Stimulated activated CD4-positive, alpha-beta T cell treated with anti-CD3 and anti-CD28 coated beads, Interleukin-15, amount 100 ng/mL, for 24 hours (primary cell): ENCODE measurements at regions not wholly inside any gene's neighbourhood (a gene's known extent, or its start where the extent isn't known, plus 50 kb on each side); places are given as distances from the start of the nearest gene placed in this dataset.

Experiments
- DNase-seq: peaks from one replicate; pipeline ENCODE4 v3.0.0-alpha.2; 2020

GRCh38 chr9:107971241-107971640 lies 481.7 kb upstream of the KLF4 start:
- DNase-seq: no peak

DNA sequence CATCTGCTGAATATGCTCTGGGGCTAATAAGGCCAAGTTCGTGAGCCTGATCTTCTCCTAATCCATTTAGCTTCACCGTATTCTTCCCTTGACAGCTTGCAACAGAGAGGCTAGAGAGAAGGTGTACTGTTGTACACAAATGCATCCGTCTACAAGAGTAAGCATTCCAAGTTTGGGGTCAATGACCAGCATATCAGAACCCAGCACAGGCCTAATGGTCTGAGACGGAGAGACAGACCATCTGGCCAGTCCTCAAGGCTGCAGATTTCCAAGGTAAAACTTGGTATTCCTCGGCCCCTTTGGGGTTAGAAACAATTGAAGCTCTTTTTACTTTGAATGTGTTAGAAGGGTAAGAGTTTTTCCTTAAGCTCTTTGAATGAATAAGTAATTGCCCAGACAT lies 481.2 kb upstream of the KLF4 start:
- DNase-seq: no peak

DNA sequence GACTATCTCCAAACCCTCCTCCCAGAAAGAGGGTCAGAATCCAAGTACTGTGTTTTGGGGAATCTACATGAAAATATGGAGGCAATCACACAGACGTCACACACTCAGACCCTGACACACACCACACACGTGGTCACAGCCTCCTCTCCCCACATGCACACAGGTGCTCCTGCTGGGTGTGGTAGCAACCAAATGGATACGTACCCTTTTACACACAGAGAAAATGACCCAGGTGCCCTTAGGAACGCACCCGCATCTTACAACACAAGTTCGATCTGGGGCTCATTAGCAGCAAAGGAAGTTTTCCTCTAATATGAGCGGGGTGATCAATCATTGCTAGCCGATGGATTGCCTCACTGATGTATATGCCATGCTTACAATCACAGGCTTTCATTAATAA lies 480.2 kb upstream of the KLF4 start:
- no peak for DNase-seq

DNA sequence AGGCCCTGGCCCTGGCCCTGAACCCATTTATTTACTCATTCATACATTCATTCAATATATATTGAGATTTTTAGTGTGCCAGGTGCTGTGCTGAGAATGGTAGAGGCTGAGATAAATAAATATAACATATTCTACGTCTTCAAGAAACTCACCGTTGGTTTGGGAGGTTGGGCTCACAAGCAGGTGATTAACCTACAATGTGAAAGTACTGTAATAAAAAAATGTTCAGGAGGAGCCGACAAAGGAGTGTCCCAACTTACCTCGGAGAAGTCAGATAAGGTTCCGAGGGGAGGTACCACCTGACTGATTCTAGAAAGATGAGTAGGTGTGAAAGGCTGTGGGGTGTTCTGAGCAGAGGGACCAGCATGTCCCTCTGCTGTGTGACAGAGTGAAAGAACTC lies 479.6 kb upstream of the KLF4 start:
- no peak for DNase-seq

GRCh38 chr9:107963246-107963645 lies 473.7 kb upstream of the KLF4 start:
- DNase-seq: no peak

GRCh38 chr9:107960916-107961315 lies 471.3 kb upstream of the KLF4 start:
- no peak for DNase-seq

- DNase-seq: no peak
Measured at GRCh38 chr9:107954312-107954711, 464.7 kb upstream of the KLF4 start.

GRCh38 chr9:107953556-107954125 lies 464.1 kb upstream of the KLF4 start:
- no peak for DNase-seq

GRCh38 chr9:107952773-107953172 lies 463.2 kb upstream of the KLF4 start:
- DNase-seq: no peak

- no peak for DNase-seq
Measured at GRCh38 chr9:107951511-107951910, 461.9 kb upstream of the KLF4 start.

- DNase-seq: no peak
Measured at GRCh38 chr9:107949061-107949460, 459.5 kb upstream of the KLF4 start.

- DNase-seq: no peak
Measured at GRCh38 chr9:107948601-107949000, 459.0 kb upstream of the KLF4 start.

- DNase-seq: no peak
Measured at GRCh38 chr9:107948086-107948485, 458.5 kb upstream of the KLF4 start.

DNA sequence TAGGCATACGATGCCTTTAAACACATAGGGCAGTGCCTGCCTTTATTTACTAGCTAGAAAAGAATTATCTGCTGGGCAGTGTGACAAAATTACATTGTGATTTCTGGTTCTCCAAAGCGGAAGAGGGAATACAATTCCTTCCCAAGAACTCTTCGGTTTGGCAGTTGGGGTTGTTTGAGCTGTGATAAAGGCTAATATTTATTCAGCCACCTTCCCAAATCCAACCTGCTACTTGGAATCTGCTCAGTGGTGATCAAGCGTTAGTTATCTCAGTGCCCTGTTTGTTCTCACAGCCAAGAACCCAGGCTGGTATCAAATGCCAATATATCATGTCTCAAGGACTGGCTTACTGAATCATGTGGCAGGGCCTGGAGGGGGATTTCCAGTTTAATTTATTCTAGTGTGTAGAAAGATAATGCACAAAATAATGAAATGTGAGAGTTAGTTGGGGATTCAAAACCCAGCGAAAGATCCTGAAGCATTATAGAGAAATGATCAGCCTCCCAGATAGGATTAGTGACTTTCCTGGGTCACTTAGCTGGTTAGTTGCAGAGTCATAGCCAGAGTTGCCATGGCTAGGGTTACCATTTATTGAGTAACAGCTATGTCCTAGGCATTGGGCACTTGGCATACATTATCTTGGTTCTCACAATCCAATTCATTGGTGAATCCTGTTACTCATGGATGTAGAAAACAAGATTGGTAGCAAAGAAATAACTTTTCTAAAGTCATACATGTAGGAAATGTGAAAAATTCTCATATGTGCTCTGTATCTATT lies 457.0 kb upstream of the KLF4 start:
- DNase-seq: no peak

GRCh38 chr9:107945961-107946360 lies 456.4 kb upstream of the KLF4 start:
- DNase-seq: no peak

DNA sequence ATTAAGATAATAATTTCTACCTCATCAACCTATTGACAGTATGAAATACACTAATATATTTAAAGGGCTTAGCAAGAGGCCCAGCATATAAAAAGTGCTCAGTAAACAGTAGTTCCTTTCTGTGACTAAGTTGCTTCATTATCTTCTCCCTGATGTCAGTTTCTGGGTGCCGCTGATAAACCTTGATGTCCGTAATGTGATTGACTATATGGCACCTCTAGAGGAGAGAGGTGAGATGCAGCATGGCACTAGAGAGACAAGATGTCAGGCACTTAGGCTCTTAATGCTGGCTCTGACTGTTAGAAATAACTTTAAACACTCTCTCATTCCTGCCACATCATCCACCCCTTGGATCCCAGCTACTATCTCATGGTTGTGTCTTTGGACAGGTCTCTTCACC lies 455.9 kb upstream of the KLF4 start:
- DNase-seq: no peak

DNA sequence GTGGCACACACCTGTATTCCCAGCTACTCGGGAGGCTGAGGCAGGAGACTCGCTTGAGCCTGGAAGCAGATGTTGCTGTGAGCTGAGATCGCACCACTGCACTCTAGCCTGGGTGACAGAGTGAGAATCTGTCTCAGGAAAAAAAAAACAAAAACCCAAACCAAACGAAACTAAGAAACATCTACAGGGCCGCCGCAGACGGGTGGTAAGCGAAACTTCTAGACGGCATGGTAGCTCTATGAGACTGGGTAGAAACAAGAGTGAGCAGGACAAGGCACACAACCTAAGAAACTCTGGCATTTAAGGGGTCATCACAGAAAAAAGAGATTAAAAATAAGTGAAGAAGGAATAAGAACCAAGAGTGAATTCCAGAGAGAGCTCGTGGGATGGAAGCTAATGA lies 454.8 kb upstream of the KLF4 start:
- no peak for DNase-seq

GRCh38 chr9:107943901-107944300 lies 454.3 kb upstream of the KLF4 start:
- no peak for DNase-seq

GRCh38 chr9:107942856-107943255 lies 453.3 kb upstream of the KLF4 start:
- no peak for DNase-seq

DNA sequence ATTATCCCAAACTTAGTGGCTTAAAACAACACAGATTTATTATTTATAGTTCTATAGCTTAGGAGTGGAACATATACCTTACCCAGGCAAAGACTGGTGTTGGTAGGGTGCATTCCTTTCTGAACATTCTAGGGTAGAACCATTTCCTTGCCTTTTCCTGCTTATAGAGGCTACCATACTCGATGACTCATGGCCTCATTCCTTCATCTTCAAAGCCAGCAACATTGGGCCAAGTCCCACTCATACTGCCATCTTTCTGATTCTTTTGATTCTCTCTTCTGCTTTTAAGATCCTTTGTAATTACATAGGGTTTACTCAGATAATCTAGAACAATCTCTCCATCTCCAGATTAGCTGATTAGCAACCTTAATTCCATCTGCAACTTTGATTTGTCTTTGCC lies 452.7 kb upstream of the KLF4 start:
- no peak for DNase-seq

DNA sequence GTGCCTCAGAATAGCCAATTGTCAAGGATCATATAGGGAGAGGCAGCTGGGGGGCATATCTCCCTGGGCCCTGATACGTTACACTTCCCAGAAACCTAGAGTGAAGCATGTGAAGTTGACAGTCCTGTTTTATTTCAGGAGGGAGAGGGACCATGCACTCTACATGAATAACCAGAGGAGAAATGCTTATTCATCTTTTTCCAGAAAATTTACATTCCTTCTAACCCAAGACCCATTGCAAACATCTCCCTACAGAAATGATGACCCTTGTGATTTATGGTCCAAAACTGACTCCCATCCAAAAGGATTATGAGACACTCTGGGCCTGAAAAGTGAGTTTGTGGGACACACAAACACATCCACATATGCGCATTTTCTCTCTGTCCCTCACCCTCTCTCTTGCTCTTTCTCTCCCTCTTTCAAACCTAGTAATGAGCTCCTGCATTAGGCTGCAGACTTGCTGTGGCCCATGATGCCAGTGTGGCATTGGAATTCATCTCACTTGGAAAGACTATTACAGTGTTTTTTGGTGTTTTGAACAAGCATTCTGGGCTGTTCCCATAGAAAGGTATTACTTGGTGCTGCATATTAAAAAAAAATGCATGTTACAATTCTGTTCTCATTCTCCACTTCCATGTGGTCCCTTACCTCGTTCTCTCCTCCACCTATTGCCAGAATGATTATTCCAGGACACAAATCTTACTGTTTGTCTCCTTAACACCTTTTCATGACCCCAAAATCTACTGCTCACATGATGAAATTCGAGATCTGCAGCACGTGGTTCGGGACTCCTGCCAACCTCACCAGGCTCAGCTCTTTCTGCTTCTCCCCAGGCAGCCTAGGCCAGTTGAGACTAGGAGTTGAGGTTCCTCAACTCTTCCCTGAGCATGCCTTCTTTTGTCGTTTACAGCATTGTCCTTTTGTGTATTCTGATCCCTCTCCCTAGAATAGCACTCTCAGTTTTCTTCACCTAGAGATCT lies 451.3 kb upstream of the KLF4 start:
- no peak for DNase-seq

GRCh38 chr9:107938801-107939386 lies 449.3 kb upstream of the KLF4 start:
- no peak for DNase-seq

DNA sequence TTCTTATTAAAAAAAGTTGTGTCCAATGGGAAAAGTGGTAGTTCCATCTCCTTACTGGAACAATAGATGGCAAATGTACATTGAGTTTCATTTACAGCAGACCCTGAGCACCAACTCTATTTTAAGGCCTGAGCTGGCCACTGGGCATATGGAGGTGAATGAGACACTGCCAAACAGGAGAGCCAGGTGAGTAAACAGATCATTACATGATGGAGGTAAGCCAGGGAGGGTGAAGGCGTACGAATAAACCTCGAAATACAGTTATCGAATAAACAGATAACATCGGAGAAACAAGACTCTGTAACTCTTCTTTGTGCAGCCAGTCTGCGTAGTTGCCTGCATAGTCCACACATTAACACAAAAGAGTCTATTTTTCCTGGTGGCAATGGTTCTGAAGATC lies 446.4 kb upstream of the KLF4 start:
- no peak for DNase-seq
